ENCODE measurements at regions not wholly inside any gene's neighbourhood (a gene's known extent, or its start where the extent isn't known, plus 50 kb on each side); places are given as distances from the start of the nearest gene placed in this dataset.
"Not testable (repeated sequence)": the region's sequence is repeated elsewhere in the genome, so short reads cannot be mapped to it uniquely, and the experiment has no call there.

- DNase-seq = not testable (repeated sequence)
These were observed 731.1 kb downstream of the MAFB start for GRCh38 chr20:39957911-39958310.

- DNase-seq = no peak
These were observed 734.4 kb downstream of the MAFB start for GRCh38 chr20:39954621-39955020.

GRCh38 chr20:39946931-39947330 lies 742.1 kb downstream of the MAFB start:
- no peak for DNase-seq

DNA sequence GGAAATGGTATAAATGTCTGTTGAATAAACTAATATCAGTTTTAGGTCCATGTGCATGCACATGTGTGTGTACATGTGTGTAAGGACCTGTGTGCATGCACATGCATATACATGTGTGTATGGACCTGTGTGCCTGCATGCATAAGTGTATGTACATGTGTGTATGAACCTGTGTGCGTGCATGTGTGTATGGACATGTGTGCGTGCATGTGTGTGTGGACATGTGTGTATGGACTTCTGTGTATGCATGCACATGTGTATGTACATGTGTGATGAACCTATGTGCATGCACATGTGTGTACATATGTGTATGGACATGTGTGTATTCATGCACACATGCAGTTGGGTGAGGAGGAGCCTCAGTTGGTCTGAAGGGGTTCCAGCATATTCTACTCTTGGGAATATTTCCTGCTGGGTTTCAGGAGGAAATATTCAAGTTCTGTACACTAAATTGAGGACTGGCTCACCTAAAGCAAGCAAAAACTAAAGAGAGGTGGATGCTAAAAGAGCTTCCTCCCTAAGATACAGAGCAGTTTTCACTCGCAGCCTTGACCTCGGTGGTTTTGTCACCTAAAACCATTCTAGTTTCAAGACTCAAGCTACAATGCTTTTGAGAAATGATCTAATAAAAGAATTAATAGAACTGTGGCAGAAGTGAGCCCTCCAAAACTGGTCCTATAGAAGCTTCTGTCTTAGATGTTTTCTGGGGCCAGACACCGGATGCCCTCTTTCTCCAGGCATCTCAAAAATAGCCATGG lies 742.8 kb downstream of the MAFB start:
- no peak for DNase-seq

DNA sequence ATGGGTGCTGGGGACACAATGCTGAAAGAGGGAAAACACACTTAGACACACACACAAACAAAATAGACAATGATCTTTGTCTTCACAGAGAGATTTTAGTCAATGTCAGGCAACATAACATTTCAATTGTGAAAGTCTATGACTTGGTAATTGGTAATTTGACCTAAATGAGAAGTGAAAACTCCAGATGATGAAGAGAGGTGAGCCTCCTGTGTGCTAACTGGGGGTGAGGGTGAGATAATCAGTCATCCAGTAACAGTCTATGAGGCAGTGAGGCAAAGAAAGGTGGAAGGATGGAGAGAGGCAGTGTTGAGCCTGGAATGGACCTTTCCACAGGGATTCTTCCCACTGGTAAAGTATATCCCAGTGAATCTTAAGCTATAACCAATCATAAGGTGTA lies 744.2 kb downstream of the MAFB start:
- no peak for DNase-seq

GRCh38 chr20:39943336-39943735 lies 745.7 kb downstream of the MAFB start:
- DNase-seq = no peak

GRCh38 chr20:39941245-39941644 lies 747.8 kb downstream of the MAFB start:
- DNase-seq = no peak

- no peak for DNase-seq
These were observed 749.7 kb downstream of the MAFB start for GRCh38 chr20:39939241-39939865.

- no peak for DNase-seq
These were observed 752.6 kb downstream of the MAFB start for GRCh38 chr20:39936401-39936800.

DNA sequence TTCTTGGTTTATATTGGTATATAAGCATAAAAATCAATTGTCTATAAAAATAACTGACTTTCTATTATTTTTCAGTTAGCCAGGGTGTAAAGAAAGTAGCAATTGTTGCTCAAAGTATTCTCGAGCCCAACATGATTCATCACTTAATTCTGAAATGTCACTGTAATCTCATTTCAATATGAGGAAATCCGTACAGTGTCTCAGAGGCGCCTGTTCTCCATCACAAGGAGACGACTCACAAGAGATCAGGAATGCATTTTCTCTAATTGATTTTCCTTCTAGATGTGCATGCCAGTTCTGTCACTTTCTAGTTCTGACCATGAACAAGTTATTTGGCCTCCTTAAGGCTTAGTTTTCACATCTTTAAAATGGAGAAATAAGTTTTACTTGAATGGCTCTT lies 753.1 kb downstream of the MAFB start:
- DNase-seq = no peak

- DNase-seq = no peak
These were observed 772.7 kb downstream of the MAFB start for GRCh38 chr20:39916236-39916765.

DNA sequence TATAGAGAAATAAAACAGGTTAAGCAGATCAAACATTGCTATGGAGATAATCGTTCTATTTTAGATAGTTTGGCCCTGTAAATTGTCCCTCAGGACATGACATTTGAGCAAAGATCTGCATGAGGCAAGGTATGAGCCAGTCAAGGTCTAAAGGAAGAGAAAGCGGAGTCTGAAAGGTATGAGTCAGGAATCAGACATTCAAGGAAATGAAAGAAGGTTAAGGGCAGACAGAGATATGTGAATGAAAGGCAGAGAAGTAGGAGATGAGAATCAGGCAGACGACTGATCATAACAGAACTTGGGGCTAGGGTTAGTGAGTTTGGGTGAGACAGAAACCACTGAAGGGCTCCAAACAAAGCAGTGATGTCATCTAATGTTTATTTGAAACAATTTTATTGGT lies 775.8 kb downstream of the MAFB start:
- DNase-seq = no peak

- DNase-seq = no peak
These were observed 777.5 kb downstream of the MAFB start for GRCh38 chr20:39911497-39911896.

- no peak for DNase-seq
These were observed 778.5 kb downstream of the MAFB start for GRCh38 chr20:39910536-39910935.

DNA sequence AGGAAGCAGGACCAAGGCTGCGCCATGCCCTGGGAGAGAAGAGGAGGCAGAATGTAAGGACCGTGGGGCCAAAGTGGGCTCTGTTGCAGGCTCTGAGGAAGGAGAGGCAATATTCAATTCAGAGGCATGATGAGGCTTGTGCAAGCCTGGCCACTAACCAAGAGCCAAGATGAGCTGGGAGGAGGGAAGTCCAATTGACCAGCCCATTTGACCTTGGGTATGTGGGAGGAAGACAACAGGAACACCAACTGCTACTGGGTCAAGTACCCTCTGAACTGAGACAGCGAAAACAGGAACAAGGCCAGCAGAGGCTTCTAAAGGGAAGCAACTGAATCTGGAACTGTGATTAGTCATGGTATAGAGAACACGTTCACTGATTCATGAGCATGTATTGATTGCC lies 779.6 kb downstream of the MAFB start:
- no peak for DNase-seq

DNA sequence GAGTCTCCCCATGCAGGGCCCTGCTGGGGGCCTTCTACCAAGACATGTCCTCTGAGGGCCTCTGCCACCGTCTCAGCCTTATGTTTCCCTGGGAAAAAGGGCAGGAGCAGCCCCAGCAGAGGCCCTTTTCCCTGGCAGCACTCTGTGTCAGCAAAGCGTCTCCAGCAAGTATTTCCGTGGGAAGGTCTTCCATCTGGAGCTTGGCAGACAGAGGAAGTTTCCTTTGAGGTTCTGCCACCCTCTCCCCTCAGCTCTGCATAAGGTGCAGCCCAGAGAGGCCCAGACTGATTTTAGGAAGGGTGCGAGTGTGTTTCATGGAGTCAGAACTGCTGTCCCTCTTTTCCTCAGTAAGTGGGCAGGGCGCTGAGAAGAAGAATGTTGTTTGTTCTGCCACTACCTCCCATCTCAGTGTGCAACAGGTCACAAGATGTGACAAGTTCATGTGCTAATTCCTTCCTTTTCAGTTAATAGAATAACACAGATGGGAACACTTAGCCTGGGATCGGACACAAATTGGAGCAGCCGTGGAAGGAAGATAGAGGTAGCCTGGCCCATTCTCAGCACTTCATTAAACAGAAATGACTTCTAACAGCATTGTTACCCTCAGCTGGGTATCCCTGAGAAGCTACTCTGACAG lies 784.4 kb downstream of the MAFB start:
- DNase-seq = no peak

DNA sequence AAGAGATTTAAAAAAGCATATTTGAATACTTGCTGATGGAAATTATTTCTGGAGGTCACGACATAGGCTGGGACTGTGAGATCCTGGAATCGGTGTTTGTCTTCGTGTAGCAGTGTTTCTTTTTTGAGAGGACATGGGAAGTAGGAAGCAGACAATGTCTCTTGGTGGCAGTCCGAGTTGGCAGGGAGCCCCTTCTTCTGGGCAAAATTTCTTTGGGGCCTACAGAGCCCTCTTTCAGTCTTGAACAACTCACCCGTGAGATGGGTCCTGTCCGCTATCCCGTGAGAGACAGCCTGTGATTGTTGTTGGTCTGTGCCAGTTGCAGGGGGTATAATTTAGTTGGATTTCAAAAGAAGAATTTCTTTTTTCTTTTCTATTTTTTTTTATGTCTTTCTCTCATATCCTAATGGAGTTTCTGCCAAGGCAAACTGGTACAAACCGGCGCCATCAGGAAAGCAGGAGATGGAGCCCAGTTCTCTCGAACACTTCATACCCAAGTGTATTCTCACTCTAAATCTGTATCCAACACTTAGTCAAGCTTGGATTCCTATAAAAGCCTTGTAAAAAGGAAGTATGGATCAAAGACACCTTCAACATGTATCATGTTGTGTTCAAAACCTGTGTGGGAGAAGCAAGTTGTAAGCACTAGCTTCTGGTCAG lies 785.1 kb downstream of the MAFB start:
- DNase-seq = no peak

DNA sequence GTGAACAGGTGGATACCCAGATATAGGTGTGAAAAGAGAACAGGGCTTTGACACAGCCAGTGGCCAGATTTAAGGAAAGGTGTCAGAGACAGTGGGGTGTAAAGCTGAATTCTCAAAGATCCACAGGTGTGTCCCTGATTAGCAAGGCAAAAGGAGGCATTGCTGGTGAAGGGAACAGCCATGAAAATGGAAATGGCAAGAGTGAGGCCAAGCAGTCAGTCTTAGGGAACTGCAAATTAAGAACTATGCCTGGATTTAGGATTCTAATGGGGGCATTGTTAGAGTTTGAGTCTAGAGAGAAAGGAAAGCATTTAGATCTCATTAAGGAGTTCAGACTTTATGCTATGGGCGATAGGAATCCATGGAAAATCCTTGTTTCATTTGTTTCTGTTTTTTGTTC lies 789.2 kb downstream of the MAFB start:
- DNase-seq = no peak

DNA sequence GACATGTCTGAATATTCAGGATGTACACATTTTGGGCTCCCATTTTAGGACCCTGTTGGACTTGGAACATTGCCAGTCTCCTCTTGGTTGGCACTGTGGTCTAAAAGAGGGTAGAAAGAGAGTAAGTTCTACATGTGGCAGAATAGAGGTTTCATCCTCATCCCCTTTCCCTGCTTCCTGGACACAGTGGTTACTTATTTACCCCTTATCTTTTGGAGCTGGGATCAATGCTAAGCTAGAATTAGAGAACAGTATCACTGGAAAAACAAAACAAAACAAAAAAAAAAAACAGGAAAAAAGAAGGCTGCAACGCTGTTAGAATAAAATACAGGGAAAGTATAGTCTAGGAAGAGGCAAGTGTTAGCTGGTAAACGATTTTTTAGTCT lies 790.6 kb downstream of the MAFB start:
- no peak for DNase-seq

DNA sequence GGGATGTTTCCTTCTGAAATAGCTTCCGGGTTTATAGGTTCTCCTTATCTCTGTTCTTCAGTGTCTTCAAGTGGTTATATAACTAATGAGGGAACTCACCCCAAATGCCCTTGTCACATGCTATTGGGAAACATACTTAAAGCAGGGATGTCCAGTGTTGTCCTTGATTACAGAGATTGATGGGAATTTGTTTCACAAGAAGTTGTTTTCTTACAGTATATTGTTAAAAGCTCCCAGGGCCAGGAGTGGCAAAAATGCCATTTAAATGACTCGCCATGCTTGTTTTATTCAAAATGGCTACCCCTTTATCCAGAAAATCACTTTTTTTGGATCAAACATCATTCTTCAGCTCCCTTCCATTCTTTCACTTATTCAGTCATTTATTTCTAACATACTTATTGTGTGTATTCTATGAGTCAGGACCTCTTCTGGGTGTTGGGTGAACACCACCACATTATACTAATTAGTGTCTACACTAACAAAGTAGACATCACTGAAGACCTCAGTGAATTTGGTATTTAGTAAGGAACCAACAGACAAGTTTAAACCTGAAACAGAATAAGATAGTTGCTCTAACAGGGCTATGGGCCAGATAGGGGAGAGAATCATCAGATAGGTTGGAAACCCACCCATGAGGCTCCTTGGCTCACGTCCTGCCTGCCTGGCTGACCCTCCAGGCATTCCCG lies 791.1 kb downstream of the MAFB start:
- DNase-seq = no peak

DNA sequence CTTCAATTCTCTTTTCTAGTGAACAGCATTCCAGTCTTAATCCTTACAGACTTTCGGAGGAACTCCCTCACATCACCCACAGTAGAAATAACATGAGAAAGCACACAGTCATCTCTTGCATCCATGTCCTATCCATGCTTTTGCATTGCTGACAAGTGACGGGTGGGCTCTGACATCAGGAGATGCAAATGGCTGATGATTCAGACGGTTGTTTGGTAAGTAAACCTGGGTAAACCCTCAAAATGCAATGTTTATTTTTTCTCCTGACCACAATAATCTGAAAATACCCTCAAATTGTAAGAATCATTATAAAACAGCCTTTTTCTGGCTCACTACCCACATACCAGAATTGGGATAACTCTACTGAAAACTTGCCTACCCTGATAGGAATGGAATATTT lies 792.0 kb downstream of the MAFB start:
- no peak for DNase-seq

DNA sequence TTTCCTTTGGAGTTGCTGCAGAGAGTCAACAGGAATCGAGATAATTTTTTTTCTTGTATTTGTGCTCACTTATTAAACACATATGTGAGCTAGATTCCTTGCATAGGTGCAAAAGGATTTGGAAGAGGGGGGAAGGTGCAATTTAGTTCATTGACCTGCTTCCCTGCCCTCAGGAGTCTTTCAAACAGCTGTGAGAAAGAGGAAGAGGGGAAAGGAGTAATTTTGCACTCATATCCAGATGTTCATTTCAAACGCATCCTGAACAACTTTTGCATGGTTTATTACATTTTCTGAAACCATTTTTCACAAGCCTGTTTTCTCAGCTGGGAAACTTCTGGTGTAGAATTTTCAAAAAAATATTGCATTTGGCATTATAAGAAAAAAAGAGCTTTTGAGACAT lies 795.0 kb downstream of the MAFB start:
- no peak for DNase-seq
